ENCODE measurements at regions not wholly inside any gene's neighbourhood (a gene's known extent, or its start where the extent isn't known, plus 50 kb on each side); places are given as distances from the start of the nearest gene placed in this dataset.

GRCh38 chr14:97280526-97280925 is 483.3 kb downstream of the VRK1 start:
- ATAC-seq (ENCODE audit: low read depth) (no peak), DNase-seq (no peak)
- ChIA-PET CTCF (no interaction called here), POLR2A (no interaction called here)
- Mint-ChIP-seq H3K27ac (no peak overlapping the region), H3K4me3 (no peak overlapping the region), H3K4me1 (no peaks in the 10 kb centered on the region), H3K27me3 (peaks cover 3% of the 10 kb centered on the region), H3K36me3 (ENCODE audit: low read depth) (no peaks in the 10 kb centered on the region), H3K9me3 (no peaks in the 10 kb centered on the region)
- TF ChIP-seq CTCF (IDR thresholded peaks at IDR 0.05): no peak
- intact Hi-C loops (cut with micrococcal nuclease): no loop called here

- CTCF ChIA-PET: no interaction called here
- no peak for ATAC-seq (ENCODE audit: low read depth)
- TF ChIP-seq CTCF (IDR thresholded peaks at IDR 0.05): no peak
These were observed 484.6 kb downstream of the VRK1 start for GRCh38 chr14:97281741-97282140.

GRCh38 chr14:97282210-97283004 is 485.2 kb downstream of the VRK1 start:
- CTCF ChIA-PET: no interaction called here
- no peaks in the 10 kb centered on the region for H3K27me3 Mint-ChIP-seq

More at GRCh38 chr14:97281741-97282140, 484.6 kb downstream of the VRK1 start:
- POLR2A ChIA-PET: no interaction called here
- intact Hi-C loops (cut with micrococcal nuclease): no loop called here
- H3K27me3 Mint-ChIP-seq: no peaks in the 10 kb centered on the region
- no peaks in the 10 kb centered on the region for H3K4me1 Mint-ChIP-seq
- no peak for DNase-seq
- no peaks in the 10 kb centered on the region for H3K9me3 Mint-ChIP-seq
- no peaks in the 10 kb centered on the region for H3K36me3 Mint-ChIP-seq (ENCODE audit: low read depth)
- no peak overlapping the region for H3K27ac Mint-ChIP-seq
- no peak overlapping the region for H3K4me3 Mint-ChIP-seq

GRCh38 chr14:97283005-97283403 is 485.8 kb downstream of the VRK1 start:
- ATAC-seq (ENCODE audit: low read depth) (no peak), DNase-seq (no peak)
- H3K36me3 Mint-ChIP-seq (ENCODE audit: low read depth): no peaks in the 10 kb centered on the region
- no peaks in the 10 kb centered on the region for H3K27me3 Mint-ChIP-seq
- TF ChIP-seq CTCF (IDR thresholded peaks at IDR 0.05): no peak
- ChIA-PET CTCF (no interaction called here), POLR2A (no interaction called here)
- H3K27ac Mint-ChIP-seq: no peak overlapping the region
- H3K9me3 Mint-ChIP-seq: no peaks in the 10 kb centered on the region
- H3K4me1 Mint-ChIP-seq: no peaks in the 10 kb centered on the region
- H3K4me3 Mint-ChIP-seq: no peak overlapping the region
- intact Hi-C loops (cut with micrococcal nuclease): no loop called here

More at GRCh38 chr14:97282210-97283004, 485.2 kb downstream of the VRK1 start:
- no peak for TF ChIP-seq CTCF (IDR thresholded peaks at IDR 0.05)
- ATAC-seq (ENCODE audit: low read depth): no peak
- intact Hi-C loops (cut with micrococcal nuclease): no loop called here
- H3K27ac Mint-ChIP-seq: no peak overlapping the region
- no peaks in the 10 kb centered on the region for H3K36me3 Mint-ChIP-seq (ENCODE audit: low read depth)
- POLR2A ChIA-PET: no interaction called here
- H3K4me3 Mint-ChIP-seq: no peak overlapping the region
- no peak for DNase-seq
- H3K9me3 Mint-ChIP-seq: no peaks in the 10 kb centered on the region
- no peaks in the 10 kb centered on the region for H3K4me1 Mint-ChIP-seq

- no peaks in the 10 kb centered on the region for H3K27me3 Mint-ChIP-seq
- ChIA-PET CTCF (no interaction called here), POLR2A (no interaction called here)
- H3K4me1 Mint-ChIP-seq: no peaks in the 10 kb centered on the region
- H3K9me3 Mint-ChIP-seq: no peaks in the 10 kb centered on the region
- no peak overlapping the region for H3K27ac Mint-ChIP-seq
- no peak for TF ChIP-seq CTCF (IDR thresholded peaks at IDR 0.05)
- no peak for ATAC-seq (ENCODE audit: low read depth)
- intact Hi-C loops (cut with micrococcal nuclease): no loop called here
- no peak for DNase-seq
- H3K4me3 Mint-ChIP-seq: no peak overlapping the region
- no peaks in the 10 kb centered on the region for H3K36me3 Mint-ChIP-seq (ENCODE audit: low read depth)
These were observed 486.2 kb downstream of the VRK1 start for GRCh38 chr14:97283426-97283825.

Measured in activated B cell treated with CpG ODN at 0.5 μM for 24 hours (primary cell).